ENCODE measurements at regions not wholly inside any gene's neighbourhood (a gene's known extent, or its start where the extent isn't known, plus 50 kb on each side); places are given as distances from the start of the nearest gene placed in this dataset.

DNA sequence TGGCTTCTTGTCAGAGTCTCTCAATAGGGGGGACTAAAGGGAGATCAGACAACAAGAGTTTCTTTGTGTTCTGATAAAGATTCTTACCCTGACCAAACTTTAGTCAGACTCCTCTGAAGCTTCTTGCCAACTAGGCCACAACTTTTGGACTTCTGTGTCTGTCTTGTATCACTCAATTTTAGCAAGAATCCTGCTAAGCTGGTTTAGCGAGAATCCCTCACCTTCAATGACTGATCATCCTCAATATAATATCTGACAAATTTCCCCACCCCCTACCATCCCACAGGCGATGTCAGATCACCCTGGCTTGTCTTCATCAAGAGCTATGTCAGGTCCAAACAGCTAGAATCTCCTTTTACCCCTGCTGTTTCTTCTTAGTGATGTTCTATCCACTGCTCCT is 215.2 kb downstream of the RASSF9 start:
- no peak overlapping the region for H3K27ac ChIP-seq (ENCODE audit: extremely low read depth, low read depth, low read length)
- H3K4me1 ChIP-seq (ENCODE audit: control insufficient read depth, insufficient read depth, low read length): no peaks in the 10 kb centered on the region
- no peaks in the 10 kb centered on the region for H3K36me3 ChIP-seq (ENCODE audit: control insufficient read depth in 2 of 2, insufficient read depth in 1 of 2, low read length in 2 of 2)
- ChIA-PET CTCF (no interaction called here), POLR2A (no interaction called here)
- no peak for TF ChIP-seq ZNF354C (tag by site-specific recombination; IDR thresholded peaks at IDR 0.05; ENCODE audit: borderline replicate concordance, low read depth)
- H3K9me3 ChIP-seq (ENCODE audit: control insufficient read depth, insufficient read depth, low read depth, low read length): no peaks in the 10 kb centered on the region
- H3K4me3 ChIP-seq (ENCODE audit: low read depth, low read length): no peak overlapping the region

DNA sequence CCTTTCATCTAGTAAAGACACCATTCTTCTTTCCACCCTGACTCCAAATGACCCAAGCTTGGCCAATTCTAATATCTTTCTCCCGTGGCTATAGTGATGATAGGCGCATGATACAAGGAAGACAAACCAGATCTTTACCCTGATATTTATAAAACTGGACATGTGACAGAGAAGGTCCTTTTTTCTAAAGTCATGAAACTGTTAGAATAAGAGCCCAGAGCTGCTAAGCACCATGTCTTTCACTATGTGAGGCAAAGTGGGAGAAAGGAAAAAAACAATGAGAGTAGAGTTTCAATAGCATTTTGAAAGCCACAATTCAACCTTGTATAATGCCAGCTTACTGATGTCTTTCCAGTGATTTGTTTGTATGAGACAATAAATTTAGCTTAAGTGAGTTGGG is 212.4 kb downstream of the RASSF9 start:
- ChIA-PET CTCF (no interaction called here), POLR2A (no interaction called here)
- peaks cover 5% of the 10 kb centered on the region; the same call in 1 of the 2 replicates for H3K4me1 ChIP-seq (ENCODE audit: control insufficient read depth, insufficient read depth, low read length)
- no peak overlapping the region for H3K4me3 ChIP-seq (ENCODE audit: low read depth, low read length)
- no peak overlapping the region for H3K27ac ChIP-seq (ENCODE audit: extremely low read depth, low read depth, low read length)
- TF ChIP-seq, protein P1, sequence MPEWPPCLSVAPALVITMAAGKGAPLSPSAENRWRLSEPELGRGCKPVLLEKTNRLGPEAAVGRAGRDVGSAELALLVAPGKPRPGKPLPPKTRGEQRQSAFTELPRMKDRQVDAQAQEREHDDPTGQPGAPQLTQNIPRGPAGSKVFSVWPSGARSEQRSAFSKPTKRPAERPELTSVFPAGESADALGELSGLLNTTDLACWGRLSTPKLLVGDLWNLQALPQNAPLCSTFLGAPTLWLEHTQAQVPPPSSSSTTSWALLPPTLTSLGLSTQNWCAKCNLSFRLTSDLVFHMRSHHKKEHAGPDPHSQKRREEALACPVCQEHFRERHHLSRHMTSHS (tag by site-specific recombination; IDR thresholded peaks at IDR 0.05): no peak
- TF ChIP-seq BCL6B (tag by site-specific recombination; IDR thresholded peaks at IDR 0.05) (no peak), KLF7 (tag by site-specific recombination; IDR thresholded peaks at IDR 0.05; ENCODE audit: borderline replicate concordance) (no peak), ZNF146 (tag by site-specific recombination; IDR thresholded peaks at IDR 0.05) (no peak), IKZF3 (tag by site-specific recombination; IDR thresholded peaks at IDR 0.05) (no peak), ZNF112 (tag by site-specific recombination; IDR thresholded peaks at IDR 0.05) (no peak)
- no peaks in the 10 kb centered on the region for H3K36me3 ChIP-seq (ENCODE audit: control insufficient read depth in 2 of 2, insufficient read depth in 1 of 2, low read length in 2 of 2)
- H3K9me3 ChIP-seq (ENCODE audit: control insufficient read depth, insufficient read depth, low read depth, low read length): no peaks in the 10 kb centered on the region

DNA sequence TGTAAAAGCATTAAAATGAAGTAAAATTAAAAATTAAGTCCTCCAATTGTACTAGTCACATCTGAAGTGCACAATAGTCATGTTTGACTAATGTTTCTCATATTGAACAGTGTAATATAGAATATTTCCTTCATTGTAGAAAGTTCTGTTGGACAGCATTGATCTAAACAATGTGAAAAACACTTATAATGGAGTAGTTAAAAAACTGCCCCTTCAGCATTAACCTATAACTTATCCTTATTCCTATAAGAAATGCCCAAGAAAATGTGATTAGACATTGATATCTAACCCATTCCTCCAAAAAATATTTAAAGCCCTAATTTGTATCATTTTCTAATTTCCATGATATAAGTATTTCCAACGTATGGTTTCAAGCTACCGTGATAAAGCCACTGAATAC is 210.7 kb downstream of the RASSF9 start:
- TF ChIP-seq, protein P1 (tag by site-specific recombination; IDR thresholded peaks at IDR 0.05): no peak
- TF ChIP-seq ZNF16 (tag by site-specific recombination; IDR thresholded peaks at IDR 0.05; ENCODE audit: low read depth) (no peak), KLF10 (tag by site-specific recombination; IDR thresholded peaks at IDR 0.05) (no peak), ZNF561 (tag by site-specific recombination; IDR thresholded peaks at IDR 0.05; ENCODE audit: borderline replicate concordance) (no peak), ZNF785 (tag by site-specific recombination; IDR thresholded peaks at IDR 0.05) (no peak), ZNF791 (tag by site-specific recombination; IDR thresholded peaks at IDR 0.05) (no peak), ZNF311 (tag by site-specific recombination; IDR thresholded peaks at IDR 0.05; ENCODE audit: borderline replicate concordance) (no peak), ZNF624 (tag by site-specific recombination; IDR thresholded peaks at IDR 0.05) (no peak), ZNF514 (tag by site-specific recombination; IDR thresholded peaks at IDR 0.05) (no peak), ZXDB (tag by site-specific recombination; IDR thresholded peaks at IDR 0.05) (no peak), ZNF24 (tag by site-specific recombination; IDR thresholded peaks at IDR 0.05) (no peak), SALL2 (tag by site-specific recombination; IDR thresholded peaks at IDR 0.05; ENCODE audit: borderline replicate concordance) (no peak), ZNF510 (tag by site-specific recombination; IDR thresholded peaks at IDR 0.05; ENCODE audit: insufficient replicate concordance) (no peak), ZNF677 (tag by site-specific recombination; IDR thresholded peaks at IDR 0.05) (no peak), ZNF146 (tag by site-specific recombination; IDR thresholded peaks at IDR 0.05) (no peak)
- TF ChIP-seq, protein P2, sequence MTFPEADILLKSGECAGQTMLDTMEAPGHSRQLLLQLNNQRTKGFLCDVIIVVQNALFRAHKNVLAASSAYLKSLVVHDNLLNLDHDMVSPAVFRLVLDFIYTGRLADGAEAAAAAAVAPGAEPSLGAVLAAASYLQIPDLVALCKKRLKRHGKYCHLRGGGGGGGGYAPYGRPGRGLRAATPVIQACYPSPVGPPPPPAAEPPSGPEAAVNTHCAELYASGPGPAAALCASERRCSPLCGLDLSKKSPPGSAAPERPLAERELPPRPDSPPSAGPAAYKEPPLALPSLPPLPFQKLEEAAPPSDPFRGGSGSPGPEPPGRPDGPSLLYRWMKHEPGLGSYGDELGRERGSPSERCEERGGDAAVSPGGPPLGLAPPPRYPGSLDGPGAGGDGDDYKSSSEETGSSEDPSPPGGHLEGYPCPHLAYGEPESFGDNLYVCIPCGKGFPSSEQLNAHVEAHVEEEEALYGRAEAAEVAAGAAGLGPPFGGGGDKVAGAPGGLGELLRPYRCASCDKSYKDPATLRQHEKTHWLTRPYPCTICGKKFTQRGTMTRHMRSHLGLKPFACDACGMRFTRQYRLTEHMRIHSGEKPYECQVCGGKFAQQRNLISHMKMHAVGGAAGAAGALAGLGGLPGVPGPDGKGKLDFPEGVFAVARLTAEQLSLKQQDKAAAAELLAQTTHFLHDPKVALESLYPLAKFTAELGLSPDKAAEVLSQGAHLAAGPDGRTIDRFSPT (tag by site-specific recombination; IDR thresholded peaks at IDR 0.05): no peak
- TF ChIP-seq, protein P3, sequence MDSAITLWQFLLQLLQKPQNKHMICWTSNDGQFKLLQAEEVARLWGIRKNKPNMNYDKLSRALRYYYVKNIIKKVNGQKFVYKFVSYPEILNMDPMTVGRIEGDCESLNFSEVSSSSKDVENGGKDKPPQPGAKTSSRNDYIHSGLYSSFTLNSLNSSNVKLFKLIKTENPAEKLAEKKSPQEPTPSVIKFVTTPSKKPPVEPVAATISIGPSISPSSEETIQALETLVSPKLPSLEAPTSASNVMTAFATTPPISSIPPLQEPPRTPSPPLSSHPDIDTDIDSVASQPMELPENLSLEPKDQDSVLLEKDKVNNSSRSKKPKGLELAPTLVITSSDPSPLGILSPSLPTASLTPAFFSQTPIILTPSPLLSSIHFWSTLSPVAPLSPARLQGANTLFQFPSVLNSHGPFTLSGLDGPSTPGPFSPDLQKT (IDR thresholded peaks at IDR 0.05; ENCODE audit: borderline replicate concordance, low read depth, low read length): no peak
- Histone ChIP-seq H3K9me3 (ENCODE audit: control insufficient read depth, insufficient read depth, low read depth, low read length) (no peaks in the 10 kb centered on the region), H3K27ac (ENCODE audit: extremely low read depth, low read depth, low read length) (no peak overlapping the region), H3K4me3 (ENCODE audit: low read depth, low read length) (no peak overlapping the region), H3K36me3 (ENCODE audit: control insufficient read depth in 2 of 2, insufficient read depth in 1 of 2, low read length in 2 of 2) (no peaks in the 10 kb centered on the region), H3K4me1 (ENCODE audit: control insufficient read depth, insufficient read depth, low read length) (peaks cover 5% of the 10 kb centered on the region; the same call in 1 of the 2 replicates)
- CTCF ChIA-PET: no interaction called here
- POLR2A ChIA-PET: no interaction called here

Measured in HEK293 (cell line).